ENCODE measurements at regions not wholly inside any gene's neighbourhood (a gene's known extent, or its start where the extent isn't known, plus 50 kb on each side); places are given as distances from the start of the nearest gene placed in this dataset.
A peak's percentile ranks its signal among the peaks of the same experiment; 100 is the strongest.

DNA sequence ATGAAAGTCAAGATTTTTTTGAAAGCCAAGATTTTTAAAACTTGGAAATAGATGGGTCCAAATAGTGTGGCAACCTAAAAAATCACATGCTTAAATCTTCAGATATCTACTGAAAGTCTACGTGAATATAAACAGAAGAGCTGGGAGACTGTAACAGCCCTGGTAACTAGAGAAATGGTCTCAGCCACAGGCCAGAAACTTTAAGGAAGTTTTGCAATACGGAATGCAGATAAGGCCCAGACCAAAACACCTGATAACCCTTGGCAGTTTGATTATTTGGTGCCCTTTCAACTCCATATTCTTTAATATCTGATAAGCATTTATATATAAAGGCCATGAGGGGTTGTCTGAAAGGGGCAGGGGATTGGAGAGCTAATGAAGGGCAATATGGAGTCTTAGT lies 537.3 kb upstream of the TGFBR2 start:
- DNase-seq (ENCODE audit: low spot score): no peak

- DNase-seq (ENCODE audit: low spot score): no peak
Observed at GRCh38 chr3:30073040-30073439, 533.4 kb upstream of the TGFBR2 start.

GRCh38 chr3:30073622-30074021 lies 532.8 kb upstream of the TGFBR2 start:
- no peak for DNase-seq (ENCODE audit: low spot score)

DNA sequence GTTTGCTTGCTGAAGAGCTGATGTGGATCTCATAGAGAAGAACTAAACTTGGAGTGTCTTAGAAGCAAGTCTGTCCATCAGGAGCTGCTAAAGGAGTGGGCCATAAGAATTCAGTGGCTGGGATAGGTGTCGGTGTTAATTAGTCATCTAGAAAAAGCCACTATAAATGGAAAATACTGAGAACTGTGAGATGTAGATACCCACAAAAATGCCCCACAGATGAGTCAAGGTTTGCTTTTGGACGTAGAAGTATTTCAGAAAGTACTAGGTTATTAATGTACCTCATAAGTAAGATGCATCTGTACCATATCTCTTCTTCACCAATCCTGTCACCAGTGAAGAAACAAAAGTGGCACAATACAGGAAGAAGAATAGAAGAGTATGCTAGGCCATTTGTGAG lies 530.9 kb upstream of the TGFBR2 start:
- no peak for DNase-seq (ENCODE audit: low spot score)

DNA sequence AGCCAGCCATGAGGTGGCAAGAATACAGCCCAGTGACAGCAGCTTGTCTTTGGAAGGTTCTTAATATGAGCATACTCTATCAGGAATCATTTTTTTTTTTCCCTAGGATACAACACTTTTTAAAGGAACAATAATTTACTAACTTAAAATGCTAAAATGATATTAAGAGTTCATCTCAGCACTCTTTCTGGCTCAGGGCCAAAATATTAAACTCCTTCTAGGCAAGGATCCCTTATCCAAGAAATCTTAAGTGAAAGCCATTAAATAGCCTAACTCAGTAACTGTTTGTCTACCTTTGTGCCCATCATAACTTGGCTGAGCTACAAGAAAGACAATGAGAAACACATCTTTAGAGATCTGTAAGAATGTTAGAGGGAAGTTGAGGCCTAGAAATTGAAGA lies 529.5 kb upstream of the TGFBR2 start:
- DNase-seq (ENCODE audit: low spot score): no peak

DNA sequence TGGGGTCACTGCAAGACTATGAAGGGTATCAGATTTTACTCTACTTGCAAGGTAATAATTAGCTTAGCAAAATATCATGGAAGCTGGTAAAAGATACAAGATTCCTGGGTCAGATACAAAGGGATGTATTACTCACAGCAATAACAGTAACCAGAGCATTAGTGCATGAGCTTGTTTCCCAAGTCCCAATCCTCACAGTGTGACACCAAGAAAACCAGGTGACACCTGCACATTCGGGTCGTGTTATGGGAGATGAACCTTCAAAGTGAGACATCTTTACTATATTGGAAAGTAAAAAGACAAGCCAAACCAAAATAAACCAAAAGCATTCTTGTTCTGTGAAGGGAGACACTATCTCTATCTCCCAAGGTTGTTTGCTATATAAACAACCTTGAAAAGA lies 528.7 kb upstream of the TGFBR2 start:
- DNase-seq (ENCODE audit: low spot score): no peak

- no peak for DNase-seq (ENCODE audit: low spot score)
Observed at GRCh38 chr3:30078736-30079135, 527.7 kb upstream of the TGFBR2 start.

DNA sequence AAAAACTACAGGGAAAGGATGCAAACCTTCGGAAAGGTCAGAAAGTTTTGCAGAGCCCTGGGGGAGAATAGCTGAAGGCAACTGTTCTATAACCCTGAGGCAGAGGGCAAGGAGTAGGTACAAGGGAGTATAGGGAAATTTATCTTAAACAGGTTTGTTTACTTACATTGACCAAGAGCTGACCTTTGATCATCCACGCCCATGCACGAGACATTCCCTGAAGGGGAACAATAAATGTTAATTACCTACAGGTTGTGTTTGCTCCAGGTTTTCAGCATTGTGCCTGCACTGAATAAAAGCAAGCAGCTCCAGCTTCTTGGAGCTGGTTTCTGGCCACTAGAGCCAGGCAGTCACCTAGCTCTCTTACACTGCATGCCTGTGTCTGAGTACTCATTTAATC lies 524.5 kb upstream of the TGFBR2 start:
- no peak for DNase-seq (ENCODE audit: low spot score)

DNA sequence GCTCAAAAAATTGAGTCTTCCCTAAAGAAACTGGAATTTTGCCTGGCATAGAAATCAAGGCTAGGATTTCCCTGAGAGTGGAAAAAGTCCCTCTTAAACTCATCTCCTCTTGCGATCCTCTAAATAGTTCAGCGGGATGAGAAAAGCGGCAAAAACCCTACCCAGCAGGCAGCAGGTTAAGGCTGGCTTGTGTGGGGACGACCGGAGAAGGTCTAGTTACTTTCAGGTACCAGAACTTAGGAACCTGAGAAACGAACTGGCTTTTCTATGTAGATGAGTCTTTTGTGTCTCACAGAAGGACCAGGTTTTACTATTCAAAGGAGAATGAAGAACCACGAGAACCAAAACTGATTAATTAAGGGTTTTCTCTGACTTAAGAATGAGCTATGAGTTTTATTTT lies 523.7 kb upstream of the TGFBR2 start:
- peak; percentile 19 for DNase-seq (ENCODE audit: low spot score)

DNA sequence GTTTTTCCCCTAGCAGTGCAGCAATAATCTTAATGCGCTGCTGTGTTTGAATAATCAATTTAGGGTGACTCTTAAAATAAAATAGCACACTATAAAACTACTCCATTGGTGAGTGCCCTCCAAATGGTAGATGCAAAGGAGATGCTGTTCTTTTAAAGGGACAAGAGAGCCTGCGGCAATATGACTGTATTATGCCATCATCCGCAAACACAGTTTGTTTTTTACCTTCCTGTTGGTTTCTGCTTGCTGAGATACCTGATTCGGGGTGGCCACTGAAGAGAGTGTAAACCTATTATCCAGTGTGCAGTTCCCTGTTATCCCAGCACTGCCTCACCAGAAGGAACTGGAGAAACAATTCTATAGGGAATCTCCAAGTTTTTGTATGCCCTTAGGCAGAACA lies 523.1 kb upstream of the TGFBR2 start:
- no peak for DNase-seq (ENCODE audit: low spot score)

DNA sequence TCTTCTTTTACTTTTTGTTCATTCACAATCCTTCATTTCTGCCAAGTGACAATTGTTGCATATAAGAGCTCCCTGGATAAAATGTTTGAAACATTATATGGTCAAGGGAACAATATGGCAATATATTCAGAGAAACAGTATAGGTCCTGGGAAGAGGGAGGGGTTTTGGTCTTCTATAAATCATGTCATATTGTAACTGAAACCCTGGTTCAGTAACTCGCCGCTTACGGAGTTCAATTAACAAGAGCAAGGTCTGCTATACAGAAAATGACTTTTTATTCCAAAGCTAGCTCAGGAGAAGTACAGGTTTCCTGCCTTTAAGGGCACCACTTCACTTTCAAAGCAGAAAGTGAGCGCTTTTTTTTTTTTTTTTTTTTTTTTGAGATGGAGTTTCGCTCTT lies 522.1 kb upstream of the TGFBR2 start:
- DNase-seq (ENCODE audit: low spot score): no peak

GRCh38 chr3:30084971-30085403 lies 521.4 kb upstream of the TGFBR2 start:
- DNase-seq (ENCODE audit: low spot score): peak; percentile 28

- no peak for DNase-seq (ENCODE audit: low spot score)
Observed at GRCh38 chr3:30085486-30085885, 520.9 kb upstream of the TGFBR2 start.

- no peak for DNase-seq (ENCODE audit: low spot score)
Observed at GRCh38 chr3:30091686-30092085, 514.7 kb upstream of the TGFBR2 start.

- no peak for DNase-seq (ENCODE audit: low spot score)
Observed at GRCh38 chr3:30097022-30097650, 509.3 kb upstream of the TGFBR2 start.

DNA sequence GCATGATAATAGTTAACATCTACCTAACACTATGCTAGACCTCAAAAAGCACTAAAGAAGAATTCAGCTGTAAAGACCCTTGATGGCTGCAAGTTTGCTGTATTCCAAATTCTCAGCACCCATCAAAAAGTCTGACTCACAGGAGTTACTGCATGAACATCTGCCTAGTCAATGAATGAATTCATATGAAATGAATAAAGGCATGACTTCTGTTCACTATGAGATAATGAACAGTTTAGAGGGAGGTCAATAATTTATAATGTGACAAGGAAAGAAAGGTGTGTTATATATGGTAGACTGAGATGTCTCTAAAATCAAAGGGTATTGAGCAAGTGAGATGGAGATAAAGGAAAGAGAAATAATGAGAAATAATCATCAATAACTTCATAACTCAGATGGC lies 508.2 kb upstream of the TGFBR2 start:
- no peak for DNase-seq (ENCODE audit: low spot score)

- DNase-seq (ENCODE audit: low spot score): no peak
Observed at GRCh38 chr3:30098653-30099455, 507.5 kb upstream of the TGFBR2 start.

- no peak for DNase-seq (ENCODE audit: low spot score)
Observed at GRCh38 chr3:30102356-30102755, 504.0 kb upstream of the TGFBR2 start.

- DNase-seq (ENCODE audit: low spot score): no peak
Observed at GRCh38 chr3:30103186-30103585, 503.2 kb upstream of the TGFBR2 start.

- DNase-seq (ENCODE audit: low spot score): no peak
Observed at GRCh38 chr3:30107531-30107930, 498.9 kb upstream of the TGFBR2 start.

DNA sequence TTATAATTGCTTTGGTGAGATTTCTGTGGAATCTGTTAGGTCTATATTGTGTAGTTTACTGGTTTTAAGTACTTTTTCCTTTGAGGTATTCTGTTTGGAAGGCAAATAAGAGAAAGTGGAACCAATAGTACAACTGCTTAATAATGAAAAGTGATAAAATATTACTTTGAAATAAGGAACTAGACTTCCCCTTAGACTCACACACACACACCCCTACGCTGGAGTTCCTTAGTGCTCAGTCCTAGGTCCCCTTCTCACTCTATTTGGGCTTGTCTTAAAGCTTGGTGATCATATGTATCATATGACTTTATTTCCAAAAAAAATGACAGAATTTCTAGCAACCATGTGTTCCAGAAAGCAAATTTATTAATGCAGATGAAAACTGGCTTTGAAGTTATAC lies 494.0 kb upstream of the TGFBR2 start:
- no peak for DNase-seq (ENCODE audit: low spot score)

DNA sequence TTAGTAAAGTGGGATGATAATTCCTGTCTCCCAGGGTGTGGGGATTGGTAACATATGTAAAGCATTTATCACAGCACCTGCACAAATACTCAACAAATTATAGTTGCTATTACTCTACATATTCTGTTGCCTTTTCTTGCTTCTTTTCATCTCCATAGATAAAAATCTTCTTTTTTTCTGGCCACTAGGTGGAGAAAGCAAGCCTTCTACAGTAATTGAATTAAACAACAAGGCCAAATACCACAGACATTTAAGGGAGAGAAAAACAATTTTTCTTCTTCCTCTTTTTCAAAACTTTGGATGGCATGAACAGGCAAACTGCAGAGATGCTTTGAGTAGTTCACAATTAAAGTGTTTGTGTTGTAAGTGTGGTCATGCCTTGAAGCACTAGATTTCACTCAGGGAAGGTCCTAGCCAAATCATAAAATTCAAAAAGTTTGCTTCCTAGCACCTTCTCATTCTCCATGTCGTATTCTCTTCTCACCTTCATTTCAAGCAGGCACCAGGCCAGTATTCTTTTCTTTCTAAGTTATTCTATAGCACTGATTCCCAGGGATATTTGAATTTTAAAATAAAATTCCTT lies 493.4 kb upstream of the TGFBR2 start:
- no peak for DNase-seq (ENCODE audit: low spot score)

DNA sequence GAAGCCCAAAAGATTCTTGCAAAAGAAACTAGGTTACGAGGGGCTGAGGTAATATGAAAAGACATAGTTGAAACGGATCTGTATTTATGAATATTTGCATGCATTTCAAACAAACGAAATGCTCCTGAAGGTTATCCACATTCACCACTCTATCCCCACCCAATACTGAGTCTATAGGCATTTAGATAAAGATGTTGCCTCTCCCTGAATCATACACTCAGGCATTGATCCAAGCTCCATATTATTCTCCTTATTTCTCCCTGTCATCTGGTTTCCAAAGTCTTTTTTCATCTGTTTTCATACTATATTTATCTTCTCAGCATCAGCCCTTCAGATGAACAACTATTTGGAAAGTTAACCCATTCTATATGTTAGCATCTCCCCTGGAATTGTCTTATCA lies 492.5 kb upstream of the TGFBR2 start:
- no peak for DNase-seq (ENCODE audit: low spot score)

DNA sequence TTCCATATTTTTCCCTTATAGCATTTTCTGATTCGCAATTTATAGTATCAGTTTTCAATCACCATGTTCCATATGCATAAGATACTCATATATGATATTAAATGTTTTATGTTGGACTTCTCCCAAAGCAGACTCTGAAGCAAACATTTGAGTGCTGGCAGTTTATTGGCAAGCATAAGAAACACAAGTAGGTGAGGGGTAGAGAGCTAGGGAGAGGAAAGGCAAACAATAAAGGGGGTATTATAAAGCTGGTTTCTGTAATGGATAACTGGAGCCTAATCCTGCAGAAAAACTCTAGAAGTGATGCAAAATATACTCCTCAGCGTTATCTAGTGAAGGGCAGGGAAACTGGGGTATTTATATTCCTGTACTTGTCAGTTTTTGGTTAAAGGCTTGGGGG lies 491.5 kb upstream of the TGFBR2 start:
- no peak for DNase-seq (ENCODE audit: low spot score)
